WTC11 (cell line): ENCODE measurements at regions not wholly inside any gene's neighbourhood (a gene's known extent, or its start where the extent isn't known, plus 50 kb on each side); places are given as distances from the start of the nearest gene placed in this dataset.

Experiments
- ATAC-seq: fragments of 200-7000 bp; cut with Tn5 transposase; 2 replicates; pipeline ENCODE4 v1.10.0; 2021; ENCODE audit warnings: mild to moderate bottlenecking, moderate library complexity
- CTCF ChIA-PET: fragments of 300-600 bp; sonication (Branson Sonifier 250); formaldehyde crosslinking; loops from one replicate; lab custom pipeline; 2021; ENCODE audit warnings: antibody characterized with exemption; lab: Charles Lee
- POLR2A ChIA-PET: fragments of 350-600 bp; sonication (Branson Sonifier 250); formaldehyde crosslinking; loops from one replicate; lab custom pipeline; 2021; ENCODE audit warnings: antibody characterized with exemption; lab: Charles Lee
- DNase-seq: peaks from one replicate; pipeline ENCODE4 v3.0.0; 2021; ENCODE audit warnings: low spot score
- H3K27ac Mint-ChIP-seq: 2 replicates; pipeline ENCODE4 v1.8.0; 2021; ENCODE audit warnings: mixed read lengths
- H3K27me3 Mint-ChIP-seq: 2 replicates; pipeline ENCODE4 v1.8.0; 2021; ENCODE audit warnings: low read depth, mild to moderate bottlenecking, moderate library complexity, mixed read lengths
- H3K36me3 Mint-ChIP-seq: 2 replicates; pipeline ENCODE4 v1.8.0; 2021; ENCODE audit warnings: mixed read lengths
- H3K4me1 Mint-ChIP-seq: 2 replicates; pipeline ENCODE4 v1.8.0; 2022; ENCODE audit warnings: mixed read lengths
- H3K4me3 Mint-ChIP-seq: 2 replicates; pipeline ENCODE4 v1.8.0; 2021; ENCODE audit warnings: mild to moderate bottlenecking, moderate library complexity, mixed read lengths
- H3K9me3 Mint-ChIP-seq: 2 replicates; pipeline ENCODE4 v1.8.0; 2021; ENCODE audit warnings: mixed read lengths
- AFF4 ChIP-seq: sonication (generic); formaldehyde crosslinking; IDR thresholded peaks from 2 replicates; pipeline ENCODE4 v1.8.1; 2023; ENCODE audit warnings: mild to moderate bottlenecking, missing genetic modification reagents, borderline replicate concordance
- FOXP1 ChIP-seq: sonication (generic); formaldehyde crosslinking; IDR thresholded peaks from 2 replicates; pipeline ENCODE4 v1.8.0; 2022; ENCODE audit warnings: missing genetic modification reagents, mild to moderate bottlenecking, moderate library complexity, borderline replicate concordance
- FOXP4 ChIP-seq: sonication (generic); formaldehyde crosslinking; IDR thresholded peaks from 2 replicates; pipeline ENCODE4 v1.8.0; 2022; ENCODE audit warnings: mild to moderate bottlenecking, missing genetic modification reagents
- GRHL2 ChIP-seq: fragments of 250-450 bp; sonication (Bioruptor Pico); IDR thresholded peaks from 2 replicates; pipeline ENCODE4 v1.8.0; 2022; ENCODE audit warnings: mild to moderate bottlenecking, moderate library complexity; ENCODE audit not compliant: insufficient replicate concordance, severe bottlenecking
- MXD4 ChIP-seq: fragments of 250-450 bp; sonication (Bioruptor Pico); IDR thresholded peaks from 2 replicates; pipeline ENCODE4 v1.8.0; 2021; ENCODE audit warnings: mild to moderate bottlenecking, moderate library complexity, borderline replicate concordance
- SMAD4 ChIP-seq: sonication (generic); formaldehyde crosslinking; IDR thresholded peaks from 2 replicates; pipeline ENCODE4 v1.8.0; 2022; ENCODE audit warnings: mild to moderate bottlenecking, missing genetic modification reagents
- SP1 ChIP-seq: sonication (generic); formaldehyde crosslinking; conservative IDR thresholded peaks from 2 replicates; pipeline ENCODE4 v1.8.1; 2022; ENCODE audit warnings: missing genetic modification reagents
- STAT6 ChIP-seq: sonication (generic); formaldehyde crosslinking; conservative IDR thresholded peaks from 2 replicates; pipeline ENCODE4 v1.8.1; 2023; ENCODE audit warnings: mild to moderate bottlenecking, low read depth, missing genetic modification reagents, moderate library complexity
- USF1 ChIP-seq: sonication (generic); formaldehyde crosslinking; IDR thresholded peaks from 2 replicates; pipeline ENCODE4 v1.8.0; 2022; ENCODE audit warnings: mild to moderate bottlenecking, missing genetic modification reagents
- ZNF121 ChIP-seq: sonication (generic); formaldehyde crosslinking; IDR thresholded peaks from 2 replicates; pipeline ENCODE4 v1.8.0; 2023; ENCODE audit warnings: missing genetic modification reagents
- ZNF263 ChIP-seq: sonication (generic); formaldehyde crosslinking; IDR thresholded peaks from 2 replicates; pipeline ENCODE4 v1.8.1; 2022; ENCODE audit warnings: low read depth, mild to moderate bottlenecking, moderate library complexity, missing genetic modification reagents
- ZNF416 ChIP-seq: fragments of 250-450 bp; sonication (Bioruptor Pico); IDR thresholded peaks from 2 replicates; pipeline ENCODE4 v1.9.0; 2021; ENCODE audit warnings: mild to moderate bottlenecking, inconsistent platforms
- ZNF512 ChIP-seq: sonication (generic); formaldehyde crosslinking; IDR thresholded peaks from 2 replicates; pipeline ENCODE4 v1.8.1; 2022; ENCODE audit warnings: missing genetic modification reagents, borderline replicate concordance

- no peak overlapping the region for H3K4me3 Mint-ChIP-seq
- TF ChIP-seq MXD4 (CRISPR knock-in tag) (no peak), ZNF512 (CRISPR knock-in tag) (no peak), STAT6 (CRISPR knock-in tag) (no peak), GRHL2 (CRISPR knock-in tag) (no peak), USF1 (CRISPR knock-in tag) (no peak), ZNF416 (CRISPR knock-in tag) (no peak), ZNF263 (no peak), AFF4 (CRISPR knock-in tag) (no peak), ZNF121 (CRISPR knock-in tag) (no peak), FOXP1 (CRISPR knock-in tag) (no peak), SP1 (CRISPR knock-in tag) (no peak), FOXP4 (CRISPR knock-in tag) (no peak)
- POLR2A ChIA-PET: no interaction called here
Observed at GRCh38 chr13:103430368-103430767, 364.2 kb upstream of the SLC10A2 start.

GRCh38 chr13:103410002-103410401 lies 343.8 kb upstream of the SLC10A2 start:
- H3K9me3 Mint-ChIP-seq: no peaks in the 10 kb centered on the region
- ChIA-PET POLR2A (no interaction called here), CTCF (no interaction called here)
- H3K27ac Mint-ChIP-seq: no peak overlapping the region
- no peak overlapping the region for H3K4me3 Mint-ChIP-seq
- H3K4me1 Mint-ChIP-seq: peaks cover 11% of the 10 kb centered on the region
- H3K36me3 Mint-ChIP-seq: no peaks in the 10 kb centered on the region
- TF ChIP-seq SMAD4 (CRISPR knock-in tag): no peak
- ATAC-seq (no peak), DNase-seq (no peak)
- H3K27me3 Mint-ChIP-seq: no peaks in the 10 kb centered on the region; the same call in 1 of the 2 replicates

More at GRCh38 chr13:103430368-103430767, 364.2 kb upstream of the SLC10A2 start:
- H3K36me3 Mint-ChIP-seq: peaks cover 6% of the 10 kb centered on the region
- CTCF ChIA-PET: no interaction called here
- H3K27ac Mint-ChIP-seq: no peak overlapping the region
- no peak for DNase-seq
- peaks cover 12% of the 10 kb centered on the region for H3K9me3 Mint-ChIP-seq
- H3K27me3 Mint-ChIP-seq: no peaks in the 10 kb centered on the region
- H3K4me1 Mint-ChIP-seq: peaks cover 24% of the 10 kb centered on the region
- no peak for ATAC-seq
